Dermis microvascular lymphatic vessel endothelial cell (primary cell): ENCODE measurements at regions not wholly inside any gene's neighbourhood (a gene's known extent, or its start where the extent isn't known, plus 50 kb on each side); places are given as distances from the start of the nearest gene placed in this dataset.
"Not testable (repeated sequence)": the region's sequence is repeated elsewhere in the genome, so short reads cannot be mapped to it uniquely, and the experiment has no call there.

ENCODE experiments used
- DNase-seq, 2 donors: peaks; one replicate each; pipeline versions ENCODE4 v3.0.0 to v3.0.0-alpha.2; 2010; ENCODE audit warnings: low read depth in 2 of 2

DNA sequence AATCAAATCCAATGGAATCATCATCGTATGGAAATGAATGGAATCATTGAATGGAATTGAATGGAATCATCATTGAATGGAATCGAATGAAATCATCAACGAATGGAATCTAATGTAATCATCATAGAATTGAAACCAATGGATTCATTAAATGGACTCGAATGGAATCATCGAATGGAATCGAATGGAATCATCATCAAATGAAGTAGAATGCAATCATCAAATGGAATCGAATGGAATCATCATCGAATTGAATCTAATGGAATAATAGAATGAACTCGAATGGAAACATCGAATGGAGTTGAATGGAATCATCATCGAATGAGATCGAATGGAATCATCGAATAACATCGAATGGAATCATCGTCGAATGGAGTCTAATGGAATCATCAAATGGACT, 232.8 kb downstream of the SHCBP1 start:
- not testable (repeated sequence) for DNase-seq

DNA sequence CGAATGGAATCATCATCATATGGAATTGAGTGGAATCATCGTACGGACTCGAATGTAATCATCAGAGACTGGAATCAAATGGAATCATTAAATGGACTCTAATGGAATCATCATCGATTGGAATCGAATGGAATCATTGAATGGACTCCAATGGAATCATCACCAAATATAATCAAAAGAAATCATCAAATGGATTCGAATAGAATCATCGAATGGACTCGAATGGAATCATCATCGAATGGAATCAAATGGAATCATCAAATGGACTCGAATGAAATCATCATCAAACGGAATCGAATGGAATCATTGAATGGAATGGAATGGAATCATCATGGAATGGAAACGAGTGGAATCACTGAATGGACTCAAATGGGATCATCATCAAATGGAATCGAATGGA, 233.5 kb downstream of the SHCBP1 start:
- DNase-seq = not testable (repeated sequence)

DNA sequence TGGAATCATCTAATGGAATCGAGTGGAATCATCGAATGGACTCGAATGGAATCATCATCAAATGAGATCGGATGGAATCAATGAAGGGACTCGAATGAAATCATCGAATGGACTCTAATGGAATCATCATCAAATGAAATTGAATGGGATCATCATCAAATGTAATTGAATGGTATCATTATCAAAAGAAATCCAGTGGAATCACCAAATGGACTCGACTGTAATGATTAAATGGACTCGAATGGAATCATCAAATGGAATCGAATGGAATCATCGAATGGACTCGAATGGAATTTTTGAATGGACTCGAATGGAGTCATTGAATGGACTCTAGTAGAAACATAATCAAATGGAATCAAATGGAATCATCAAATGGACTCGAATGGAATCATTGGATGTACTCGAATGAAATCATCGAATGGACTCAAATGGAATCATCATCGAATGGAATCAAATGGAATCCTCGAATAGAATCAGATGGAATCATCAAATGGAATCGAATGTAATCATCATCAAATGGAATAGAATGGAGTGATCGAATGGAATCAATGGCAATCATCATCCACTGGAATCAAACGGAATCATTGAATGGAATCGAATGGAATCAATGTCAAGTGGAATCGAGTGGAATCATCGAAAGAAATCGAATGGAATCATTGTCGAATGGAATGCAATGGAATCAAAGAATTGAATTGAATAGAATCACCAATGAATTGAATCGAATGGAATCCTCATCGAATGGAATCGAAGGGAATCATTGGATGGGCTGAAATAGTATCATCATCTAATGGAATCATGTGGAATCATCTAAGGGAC, 234.2 kb downstream of the SHCBP1 start:
- DNase-seq = peak in 1 of 2 donors; percentile 10

DNA sequence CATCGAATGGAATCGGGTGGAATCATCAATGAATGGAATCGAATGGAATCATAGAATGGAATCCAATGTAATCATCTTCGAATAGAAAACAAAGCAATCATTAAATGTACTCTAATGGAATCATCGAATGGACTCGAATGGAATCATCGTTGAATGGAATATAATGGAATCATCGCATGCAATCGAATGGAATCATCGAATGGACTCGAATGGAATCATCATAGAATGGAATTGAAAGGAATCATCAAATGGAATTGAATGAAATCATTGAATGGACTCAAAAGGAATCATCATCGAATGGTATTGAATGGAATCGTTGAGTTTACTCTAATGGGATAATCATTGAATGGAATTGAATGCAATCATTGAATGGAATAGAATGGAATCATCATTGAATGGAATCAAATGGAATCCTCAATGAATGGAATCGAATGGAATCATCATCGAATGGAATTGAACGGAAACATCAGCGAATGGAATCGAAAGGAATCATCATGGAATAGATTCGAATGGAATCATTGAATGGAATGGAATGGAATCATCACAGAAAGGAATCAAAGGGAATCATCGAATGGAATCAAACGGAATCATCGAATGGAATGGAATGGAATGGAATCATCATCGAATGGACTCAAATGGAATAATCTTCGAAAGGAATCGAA, 234.9 kb downstream of the SHCBP1 start:
- DNase-seq = not testable (repeated sequence)

DNA sequence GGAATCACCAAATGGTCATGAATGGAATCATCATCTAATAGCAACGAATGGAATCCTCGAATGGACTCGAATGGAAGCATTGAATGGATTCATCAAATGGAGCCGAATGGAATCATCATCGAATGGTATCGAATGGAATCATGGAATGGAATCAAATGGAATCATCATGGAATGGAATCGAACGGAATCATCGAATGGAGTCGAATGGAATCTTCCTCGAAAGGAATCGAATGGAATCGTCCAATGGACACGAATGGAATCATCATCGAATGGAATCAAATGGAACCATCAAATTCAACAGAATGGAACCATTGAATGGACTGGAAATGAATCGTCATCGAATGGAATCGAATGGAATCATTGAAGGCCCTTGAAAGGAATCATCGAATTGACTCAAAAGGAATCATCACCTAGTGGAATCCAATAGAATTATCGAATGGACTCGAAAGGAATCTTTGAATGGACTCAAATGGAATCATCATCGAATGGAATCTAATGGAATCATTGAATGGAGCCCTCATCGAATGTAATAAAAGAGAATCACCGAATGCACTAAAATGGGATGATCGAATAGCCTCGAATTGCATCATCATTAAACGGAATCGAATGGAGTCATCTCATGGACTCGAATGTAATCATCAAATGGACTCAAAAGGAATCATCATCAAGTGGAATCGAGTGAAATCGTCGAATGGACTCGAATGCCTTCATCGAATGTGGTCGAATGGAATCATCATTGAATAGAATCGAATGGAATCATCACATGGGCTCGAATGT, 236.7 kb downstream of the SHCBP1 start:
- peak in 1 of 2 donors; percentile 53 for DNase-seq

DNA sequence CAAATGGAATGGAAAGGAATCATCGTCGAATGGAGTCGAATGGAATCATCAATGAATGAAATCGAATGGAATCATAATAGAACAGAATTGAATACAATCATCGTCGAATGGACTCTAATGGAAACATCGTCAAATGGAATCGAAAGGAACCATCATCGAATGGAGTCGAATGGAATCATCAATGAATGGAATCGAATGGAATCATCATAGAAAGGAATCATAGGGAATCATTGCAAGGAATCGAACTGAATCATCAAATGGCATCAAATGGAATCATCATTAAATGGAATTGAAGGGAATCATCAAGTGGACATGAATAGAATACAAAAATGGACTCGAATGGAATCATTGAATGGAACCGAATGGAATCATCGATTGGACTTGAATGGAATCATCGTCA, 237.6 kb downstream of the SHCBP1 start:
- DNase-seq = peak in 1 of 2 donors; percentile 31

DNA sequence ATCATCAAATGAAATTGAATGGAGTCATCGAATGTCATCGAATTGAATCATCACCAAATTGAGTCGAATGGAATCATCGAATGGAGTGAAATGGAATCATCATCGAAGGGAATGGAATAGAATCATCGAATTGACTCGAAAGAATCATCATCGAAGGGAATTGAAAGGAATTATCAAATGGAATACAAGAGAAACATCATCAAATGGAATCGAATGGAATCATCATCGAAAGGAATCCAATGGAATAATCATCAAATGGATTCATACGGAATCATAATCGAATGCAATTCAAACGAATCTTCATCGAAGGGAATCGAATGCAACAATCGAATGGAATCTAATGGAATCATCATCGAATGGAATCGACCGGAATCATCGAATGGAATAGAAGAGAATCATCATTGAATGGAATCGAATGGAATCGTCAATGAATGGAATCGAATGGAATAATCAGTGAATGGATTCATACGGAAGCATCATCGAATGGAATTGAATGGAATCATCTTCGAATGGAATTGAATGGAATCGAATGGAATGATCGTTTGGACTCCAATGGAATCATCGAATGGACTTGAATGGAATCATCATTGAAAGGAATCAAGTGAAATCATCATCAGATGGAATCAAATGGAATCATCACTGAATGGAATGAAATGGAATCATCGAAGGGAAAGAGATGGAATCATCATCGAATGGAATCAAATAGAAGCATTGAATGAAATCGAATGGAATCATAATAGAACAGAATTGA, 238.2 kb downstream of the SHCBP1 start:
- DNase-seq = peak; percentile 45 to 65

DNA sequence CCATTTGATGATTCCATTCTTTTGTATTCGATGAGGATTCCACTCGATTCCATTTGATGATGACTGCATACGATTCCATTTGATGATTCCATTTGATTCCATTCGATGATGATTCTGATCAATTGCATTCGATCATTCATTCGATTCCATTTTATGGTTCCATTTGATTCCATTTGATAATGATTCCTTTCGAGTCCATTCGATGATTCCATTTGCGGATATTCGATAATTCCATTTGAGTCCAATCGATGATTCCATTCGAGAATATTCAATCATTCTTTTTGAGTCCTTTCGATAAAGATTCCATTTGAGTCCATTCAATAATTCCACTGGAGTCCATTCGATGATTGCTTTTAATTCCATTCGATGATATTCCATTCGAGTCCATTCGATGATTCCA, 239.1 kb downstream of the SHCBP1 start:
- DNase-seq = not testable (repeated sequence)

DNA sequence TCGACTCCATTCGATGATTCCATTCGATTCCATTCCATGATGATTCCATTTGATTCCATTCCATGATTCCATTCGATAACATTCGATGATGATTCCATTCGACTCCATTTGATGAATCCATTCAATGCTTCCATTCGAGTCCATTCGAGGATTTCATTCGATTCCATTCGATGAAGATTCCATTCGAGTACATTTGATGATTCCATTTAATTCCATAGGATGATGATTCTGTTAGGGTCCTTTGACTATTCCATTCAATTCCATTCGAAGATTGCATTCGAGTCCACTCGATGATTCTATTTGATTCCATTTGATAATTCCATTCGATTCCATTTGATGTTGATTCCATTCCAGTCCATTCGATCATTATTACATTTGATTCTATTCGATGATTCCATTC, 239.8 kb downstream of the SHCBP1 start:
- peak in 1 of 2 donors; percentile 29 for DNase-seq
